Stimulated activated CD8-positive, alpha-beta memory T cell treated with anti-CD3 and anti-CD28 coated beads, Interleukin-4, amount 100 ng/mL, for 1 hour (primary cell): ENCODE measurements at regions not wholly inside any gene's neighbourhood (a gene's known extent, or its start where the extent isn't known, plus 50 kb on each side); places are given as distances from the start of the nearest gene placed in this dataset.

ENCODE experiments used
- DNase-seq, 2 donors: peaks; one replicate each; pipeline ENCODE4 v3.0.0-alpha.2; 2020; ENCODE audit warnings: low read depth in 2 of 2, low spot score in 1 of 2

DNA sequence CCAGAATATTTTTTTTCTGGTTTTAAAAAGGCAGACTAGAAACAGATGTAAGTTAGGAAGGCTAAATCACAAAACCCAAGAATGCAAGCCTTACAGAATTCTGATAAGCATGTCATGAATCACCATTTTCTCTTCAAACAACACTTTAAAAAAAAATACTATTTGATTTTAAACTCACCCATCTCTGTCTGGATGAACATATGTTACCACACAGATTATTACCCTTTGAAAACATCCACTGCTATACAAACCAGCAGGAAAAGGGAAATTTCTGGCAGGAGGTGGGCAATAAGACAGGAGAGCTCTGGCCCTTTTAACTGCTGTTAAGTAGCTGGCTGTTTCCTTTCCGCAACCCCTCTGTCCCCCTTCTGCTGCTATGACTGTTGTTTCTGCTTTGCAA is 317.7 kb upstream of the NOCT start:
- DNase-seq: no peak

DNA sequence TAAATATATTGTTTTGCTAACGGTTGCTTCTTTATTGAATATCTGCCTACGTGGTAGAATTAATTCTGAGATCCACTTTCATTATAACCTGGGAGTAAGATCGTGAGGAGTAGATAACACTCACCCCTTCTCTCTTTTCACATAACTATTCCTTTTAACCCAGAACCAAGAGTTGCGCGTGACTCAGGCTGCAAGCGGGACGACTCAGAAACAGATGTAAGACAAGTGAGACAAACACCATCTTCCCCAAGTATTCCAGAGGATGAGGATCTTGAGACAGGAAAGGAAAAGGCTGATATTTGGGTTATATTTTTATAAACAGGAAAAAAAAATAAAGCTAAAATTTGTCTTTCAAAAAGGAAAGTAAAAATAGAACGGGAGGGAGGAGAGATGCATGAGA is 318.8 kb upstream of the NOCT start:
- DNase-seq: no peak

DNA sequence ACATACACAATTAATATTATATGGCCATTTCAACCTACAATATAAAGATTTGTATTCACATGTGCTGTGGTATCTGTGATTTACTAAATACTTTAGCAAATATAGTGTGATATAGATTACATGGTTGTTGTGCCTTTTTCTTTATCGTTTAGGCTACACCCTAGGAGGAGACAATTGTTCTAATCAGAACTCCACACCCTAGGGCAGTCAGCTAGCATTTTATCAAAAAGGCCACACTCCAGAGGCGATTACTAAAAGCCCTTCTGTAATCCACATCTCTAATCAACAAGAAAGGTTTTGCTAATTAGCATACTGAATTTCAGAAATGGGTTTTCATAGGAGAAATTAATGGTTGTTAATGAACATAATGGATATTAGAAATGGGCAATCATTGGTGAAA is 319.5 kb upstream of the NOCT start:
- no peak for DNase-seq

DNA sequence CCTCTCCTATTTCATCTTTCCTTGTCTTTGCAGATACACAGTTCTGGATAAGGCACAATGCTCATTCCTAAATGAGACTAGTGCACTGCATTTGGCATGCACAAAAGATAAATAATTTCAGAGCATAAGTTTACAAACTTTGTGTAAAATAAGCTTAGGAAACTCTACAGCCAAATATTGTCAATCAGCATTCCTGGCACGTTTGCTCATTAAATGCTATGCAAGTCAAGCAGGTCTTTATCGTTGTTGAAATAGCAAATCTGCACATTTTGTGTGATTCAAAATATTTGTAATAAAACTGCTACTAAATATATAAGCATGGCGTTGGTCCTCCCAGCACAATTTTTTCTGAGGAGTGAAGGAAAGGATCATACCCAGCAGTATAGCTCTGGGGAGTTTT is 322.1 kb upstream of the NOCT start:
- no peak for DNase-seq

DNA sequence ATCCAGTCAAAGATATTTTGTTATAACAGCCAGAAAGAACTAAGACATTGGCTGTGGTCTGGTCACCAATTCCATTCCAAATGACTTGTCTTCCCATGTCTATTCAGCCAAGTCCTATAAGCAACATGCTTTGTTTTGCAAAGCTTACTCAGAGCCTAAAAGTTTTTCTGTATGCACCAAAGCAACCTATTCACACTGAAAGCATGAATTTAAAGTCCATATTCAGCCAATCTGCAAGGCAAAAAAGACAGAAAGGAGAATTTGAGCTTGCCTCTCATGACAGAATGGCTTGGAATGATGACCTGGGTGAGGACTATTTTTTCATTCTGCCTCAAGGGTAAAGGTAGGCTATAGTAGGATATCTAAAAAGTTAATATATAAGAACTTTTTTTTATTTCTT is 323.2 kb upstream of the NOCT start:
- DNase-seq: no peak

DNA sequence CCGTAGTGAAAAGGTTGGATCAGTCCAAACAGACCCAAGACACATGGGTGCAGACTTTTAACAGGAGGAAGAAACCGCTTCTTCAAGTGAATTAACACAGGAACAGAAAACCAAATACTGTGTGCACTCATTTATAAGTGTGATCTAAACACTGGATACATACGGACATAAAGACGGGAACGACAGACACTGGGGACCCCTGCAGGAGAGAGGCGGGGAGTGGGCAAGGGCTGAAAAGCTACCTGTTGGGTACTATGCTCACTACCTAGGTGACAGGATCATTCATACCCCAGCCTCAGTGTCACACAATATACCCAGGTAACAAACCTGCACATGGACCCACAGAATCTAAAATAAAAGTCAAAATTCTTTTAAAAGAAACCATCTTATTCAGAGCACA is 326.0 kb upstream of the NOCT start:
- no peak for DNase-seq

DNA sequence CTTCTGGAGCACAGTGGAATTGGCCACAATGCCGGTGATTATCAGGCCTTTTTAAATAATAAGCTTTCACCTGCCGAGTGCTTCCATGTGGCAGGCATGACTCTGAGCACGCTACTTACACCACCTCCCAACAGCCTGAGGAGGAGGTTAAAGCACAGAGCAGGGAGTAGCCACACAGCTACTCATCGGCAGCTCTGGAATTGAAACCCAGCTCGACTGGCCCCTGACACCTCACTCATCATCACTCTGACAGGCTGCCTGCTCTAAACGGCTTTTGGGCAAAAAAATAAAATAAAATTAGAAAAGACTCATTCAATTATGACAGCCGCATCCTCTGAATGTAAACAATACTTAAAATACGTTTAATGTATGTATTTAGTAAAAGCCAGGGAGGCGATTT is 326.4 kb upstream of the NOCT start:
- DNase-seq: no peak

DNA sequence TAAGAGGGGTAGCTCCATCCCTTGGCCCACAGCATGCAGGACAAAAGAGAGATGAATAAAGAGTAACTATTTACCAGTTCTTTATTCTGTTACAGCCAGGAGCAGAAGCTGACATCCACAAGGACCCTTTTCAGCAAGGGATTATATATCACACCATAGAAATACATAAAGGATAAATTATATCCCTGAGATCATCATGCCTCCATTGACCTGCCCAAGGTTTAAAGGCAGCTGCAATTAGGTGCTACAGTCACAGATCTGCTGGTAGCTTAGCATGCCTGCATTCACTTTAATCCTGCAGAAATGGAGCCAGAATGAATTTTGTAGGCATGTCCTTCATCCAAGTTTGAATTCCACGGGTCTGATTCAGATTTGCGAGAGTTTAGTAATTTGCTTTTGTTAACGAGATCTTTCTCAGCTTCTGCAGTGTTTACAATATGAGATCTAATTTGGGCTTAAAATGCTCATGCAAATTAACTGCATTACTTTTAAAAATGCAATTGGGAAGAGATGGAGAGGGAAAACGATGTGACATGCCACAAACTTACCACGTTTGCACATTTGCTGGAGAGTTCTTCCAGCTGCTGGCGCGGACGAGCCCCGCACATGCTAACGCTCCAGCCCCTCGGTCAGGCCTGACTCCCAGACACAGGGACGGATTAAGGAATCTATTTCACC is 327.0 kb upstream of the NOCT start:
- DNase-seq: no peak

DNA sequence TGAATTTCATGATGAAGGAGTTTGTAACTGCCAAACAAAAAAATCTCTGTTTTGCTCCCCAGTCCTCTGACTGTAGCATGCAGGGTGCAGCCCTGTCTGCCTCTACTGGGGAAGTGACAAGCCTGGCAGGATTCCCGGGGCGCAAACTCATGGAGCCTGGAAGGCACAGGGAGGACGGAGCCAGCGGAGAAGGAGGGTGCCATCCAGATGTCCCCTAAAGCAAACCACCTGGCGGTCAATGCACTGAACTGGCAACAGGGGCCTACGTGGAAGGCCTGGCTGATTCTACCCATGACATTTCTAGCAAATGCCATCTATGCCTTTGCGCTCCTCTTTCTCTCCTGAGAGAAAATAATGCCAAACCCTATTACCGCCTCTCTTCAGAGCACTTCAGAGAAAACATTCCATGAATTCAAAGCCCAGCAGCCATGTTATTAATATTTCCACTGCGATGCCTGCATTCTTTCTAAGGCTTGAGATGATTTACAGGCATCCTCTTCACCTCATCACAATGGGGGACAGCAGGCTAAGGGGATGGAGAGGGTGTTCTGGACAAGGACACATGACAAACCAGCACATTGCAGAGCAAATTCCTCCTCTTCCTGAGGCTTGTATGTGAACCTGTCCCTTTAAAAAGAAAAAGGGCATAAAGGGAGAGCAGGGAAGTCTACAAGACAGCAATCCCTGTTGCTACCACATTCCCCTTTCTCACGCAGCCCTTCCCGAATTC is 329.3 kb upstream of the NOCT start:
- DNase-seq: no peak

DNA sequence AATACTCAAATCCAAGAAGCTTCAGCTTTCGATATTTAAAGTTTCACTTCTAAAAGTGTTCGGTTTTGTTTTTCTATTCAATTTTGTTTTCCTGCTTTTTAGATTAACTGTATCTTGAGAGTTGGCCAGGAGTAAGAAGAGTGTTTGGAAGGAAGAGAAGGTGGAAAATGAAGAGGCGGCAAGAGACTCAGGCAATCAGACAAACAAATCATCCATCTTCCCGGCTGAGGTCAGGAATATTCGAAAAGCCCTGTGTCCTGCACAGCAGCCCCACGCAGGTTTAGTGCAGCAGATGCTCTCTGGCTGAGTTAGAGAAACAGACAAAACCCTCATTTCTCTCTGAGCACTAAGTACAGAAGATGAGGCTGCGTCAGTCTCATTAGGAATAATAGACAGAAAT is 330.3 kb upstream of the NOCT start:
- DNase-seq: no peak

DNA sequence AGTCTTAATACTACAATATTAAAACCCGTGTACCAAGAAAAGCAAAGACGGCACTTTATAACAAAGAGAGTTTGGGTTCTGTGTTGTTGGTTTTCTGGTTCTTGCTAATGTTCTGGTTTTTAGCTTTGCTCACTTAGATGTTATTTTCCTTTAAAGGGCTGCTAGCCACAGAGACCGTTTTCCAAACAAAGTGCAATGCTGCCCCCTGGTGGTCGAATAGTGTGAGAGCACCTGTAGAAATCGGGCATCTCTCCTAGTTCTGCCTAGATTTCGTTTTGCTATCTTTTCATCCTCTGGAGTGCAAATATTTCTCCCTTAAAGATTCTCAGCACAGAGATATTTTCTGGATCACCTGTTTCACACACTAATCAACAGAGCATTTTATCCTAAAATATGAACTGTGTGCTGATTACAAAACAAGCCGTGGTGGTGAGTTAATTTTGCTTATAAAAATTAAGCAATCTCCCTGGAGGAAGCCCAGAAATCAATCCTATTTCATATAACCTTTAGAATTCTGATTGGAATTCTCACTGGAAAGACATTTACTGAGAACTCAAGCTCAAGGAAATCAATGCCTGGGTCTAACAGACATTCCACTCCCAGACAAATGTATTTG is 334.5 kb upstream of the NOCT start:
- DNase-seq: peak; percentile 32 to 56

DNA sequence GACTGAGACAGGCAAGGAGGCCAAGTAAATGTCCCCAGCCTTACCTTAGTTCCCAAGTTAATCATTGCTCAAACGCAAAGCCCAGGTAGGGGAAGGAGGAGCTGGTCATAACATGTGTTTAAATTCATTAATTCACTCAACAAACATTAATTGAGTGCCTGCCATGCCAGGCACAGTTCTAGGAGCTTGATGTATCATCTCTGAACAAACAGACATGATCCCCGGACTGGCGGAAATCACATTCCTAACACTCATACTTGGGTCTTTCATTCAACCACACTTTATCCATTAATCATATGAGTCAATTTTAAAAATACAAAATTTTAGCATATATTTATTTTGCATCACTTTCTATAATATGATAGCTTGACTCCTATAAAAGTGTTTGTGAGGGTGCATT is 335.3 kb upstream of the NOCT start:
- DNase-seq: no peak

DNA sequence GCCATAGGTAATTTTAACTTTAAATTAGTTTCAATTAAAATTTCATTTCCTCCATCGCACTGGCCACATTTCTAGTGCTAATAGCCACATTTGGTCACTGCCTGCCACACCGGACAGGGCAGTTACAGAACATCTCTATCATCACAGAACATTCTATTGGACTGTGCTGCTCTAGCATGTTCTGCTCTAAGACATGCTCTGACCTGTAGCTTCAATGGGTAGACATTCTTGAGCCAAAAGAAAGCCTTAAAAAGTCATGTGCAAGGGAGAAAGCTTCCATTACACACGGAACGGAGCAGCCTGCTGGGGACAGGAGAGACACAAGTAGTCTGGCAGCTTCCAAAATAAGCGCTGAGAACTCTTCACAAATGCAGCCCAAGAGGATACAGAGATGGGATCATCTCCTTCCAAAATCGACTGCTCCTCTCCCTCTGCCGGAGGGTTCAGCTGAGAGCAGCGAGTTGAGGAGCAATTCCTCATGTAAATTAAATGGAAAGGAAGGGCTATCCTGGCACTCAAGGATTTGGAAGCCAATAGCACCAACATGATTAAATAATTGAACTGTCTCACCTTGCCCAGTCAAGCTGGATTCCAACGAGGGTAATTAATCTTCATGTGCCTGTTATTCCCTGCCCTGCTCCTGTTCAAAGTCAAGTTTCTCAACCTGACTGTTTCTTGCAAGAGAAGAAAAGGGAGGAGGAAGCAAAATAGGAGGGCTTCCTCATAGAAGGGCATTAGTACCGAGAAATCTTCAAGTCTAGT is 336.4 kb upstream of the NOCT start:
- no peak for DNase-seq

DNA sequence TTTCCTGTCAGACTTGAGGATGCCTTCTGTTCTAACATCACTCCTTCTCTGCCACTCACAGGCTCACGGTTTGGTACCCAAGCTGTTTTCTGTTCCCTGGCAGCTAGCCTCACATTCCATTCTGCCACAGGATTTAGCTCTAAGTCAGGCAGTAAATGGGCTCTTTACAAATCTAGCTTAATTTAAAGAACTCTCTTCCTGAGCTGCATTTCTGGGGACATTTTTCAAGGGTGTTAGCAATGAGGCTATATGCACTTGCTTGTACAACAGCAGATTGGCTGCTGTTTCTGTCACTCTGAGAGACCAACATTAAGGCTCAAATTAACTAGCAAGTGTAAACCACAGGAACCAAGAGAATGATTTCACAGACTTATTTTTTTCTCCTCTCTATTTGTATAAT is 337.8 kb upstream of the NOCT start:
- DNase-seq: no peak

DNA sequence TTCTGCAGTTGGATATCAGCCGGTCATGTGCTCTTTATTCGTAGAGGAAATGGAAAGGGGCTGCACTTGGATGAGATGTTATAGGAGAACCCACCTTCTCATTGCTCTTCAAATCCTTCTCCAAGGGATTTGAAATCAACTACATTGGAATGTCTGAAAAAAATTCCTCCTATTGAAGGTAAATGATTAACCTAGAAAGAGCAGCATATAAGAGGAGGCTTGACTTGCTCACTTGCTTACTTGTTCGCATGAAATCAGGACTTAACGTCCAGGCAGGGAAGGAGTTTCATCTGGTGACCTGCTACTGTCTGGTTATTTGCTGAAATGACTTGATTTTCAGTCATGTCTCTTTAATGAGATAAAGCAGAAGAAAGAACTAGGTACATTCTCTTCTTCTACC is 338.4 kb upstream of the NOCT start:
- DNase-seq: no peak

DNA sequence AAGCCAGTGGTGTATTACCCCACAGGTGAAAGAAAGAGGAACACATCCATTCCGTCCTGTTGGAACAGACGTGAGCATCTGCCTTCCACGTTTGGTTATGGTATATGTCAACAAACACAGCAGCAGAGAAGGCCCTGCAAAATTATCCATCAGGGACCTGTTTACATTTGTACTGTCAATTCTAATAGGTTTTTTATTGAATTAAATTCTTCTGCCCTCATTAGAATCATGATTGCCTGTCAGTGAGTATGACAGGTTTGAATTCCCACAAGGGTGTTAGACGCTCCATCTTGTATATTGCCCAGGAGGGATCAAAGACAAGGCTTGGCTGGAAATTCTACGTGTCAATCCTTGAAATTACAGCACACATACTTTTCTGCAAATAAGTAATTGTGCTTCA is 339.9 kb upstream of the NOCT start:
- DNase-seq: no peak

DNA sequence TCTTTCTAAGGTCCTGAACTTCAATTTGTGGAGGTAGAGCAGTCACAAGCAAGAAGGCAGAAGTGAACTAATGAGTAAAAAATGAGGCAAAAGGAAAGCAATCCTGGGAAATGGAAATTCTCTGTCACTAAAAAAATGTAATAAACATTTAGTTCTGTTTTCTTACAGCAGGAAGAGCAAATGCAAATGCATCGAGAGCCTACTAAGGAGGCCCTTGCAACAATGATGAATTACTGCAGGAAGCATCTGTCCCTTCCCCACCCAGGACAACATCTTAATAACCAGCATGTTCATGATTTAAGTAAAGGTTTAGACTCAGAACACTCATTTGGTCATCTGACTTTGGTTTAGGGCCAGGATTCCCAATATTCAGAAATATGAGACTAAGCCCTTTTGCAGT is 341.4 kb upstream of the NOCT start:
- DNase-seq: no peak

DNA sequence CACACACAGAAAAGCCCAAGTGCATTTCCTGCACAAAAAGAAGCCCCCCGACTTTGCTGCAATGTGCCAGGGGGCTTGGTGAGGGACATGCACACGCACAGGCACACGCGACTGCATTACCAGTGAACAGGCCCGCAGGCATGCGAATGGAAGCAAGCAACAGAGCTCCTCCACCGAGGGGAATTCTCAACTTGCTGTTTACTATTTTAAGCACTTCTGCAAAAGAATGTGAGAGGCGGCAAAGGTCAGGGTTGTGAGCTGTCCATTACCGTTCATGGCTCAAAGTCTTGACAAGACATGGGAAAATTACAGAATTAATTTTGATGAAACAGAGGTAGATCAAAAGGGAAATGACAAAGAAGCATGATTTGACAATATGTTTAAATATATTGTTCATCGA is 342.5 kb upstream of the NOCT start:
- DNase-seq: no peak

DNA sequence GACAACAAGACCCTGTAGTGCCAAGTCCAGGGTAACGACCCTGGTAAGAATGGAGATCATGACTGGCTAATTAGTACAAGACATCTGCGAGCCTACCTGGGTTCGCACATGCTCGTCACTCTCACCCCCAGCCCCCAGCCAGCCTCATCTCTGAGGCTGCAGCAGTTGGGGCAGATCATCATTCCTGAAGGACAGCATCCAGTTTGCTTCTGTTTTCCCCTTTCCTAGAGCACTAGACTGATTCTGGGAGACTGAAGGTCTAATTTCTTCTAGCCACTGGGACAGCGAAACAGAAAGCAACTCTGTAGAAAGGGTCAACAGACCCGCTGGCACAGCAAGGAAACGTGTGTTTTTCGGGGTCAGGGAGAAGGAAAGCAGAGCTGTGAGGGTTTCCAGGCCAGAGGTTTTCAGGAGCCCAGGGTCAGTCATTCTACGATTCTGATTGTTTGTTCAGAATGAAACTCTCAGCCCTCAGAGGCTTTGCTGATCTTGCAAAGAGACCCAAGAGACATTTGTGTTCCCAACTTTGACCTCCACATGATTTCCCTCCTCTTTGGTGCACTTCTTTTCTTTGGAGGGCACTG is 343.1 kb upstream of the NOCT start:
- no peak for DNase-seq

DNA sequence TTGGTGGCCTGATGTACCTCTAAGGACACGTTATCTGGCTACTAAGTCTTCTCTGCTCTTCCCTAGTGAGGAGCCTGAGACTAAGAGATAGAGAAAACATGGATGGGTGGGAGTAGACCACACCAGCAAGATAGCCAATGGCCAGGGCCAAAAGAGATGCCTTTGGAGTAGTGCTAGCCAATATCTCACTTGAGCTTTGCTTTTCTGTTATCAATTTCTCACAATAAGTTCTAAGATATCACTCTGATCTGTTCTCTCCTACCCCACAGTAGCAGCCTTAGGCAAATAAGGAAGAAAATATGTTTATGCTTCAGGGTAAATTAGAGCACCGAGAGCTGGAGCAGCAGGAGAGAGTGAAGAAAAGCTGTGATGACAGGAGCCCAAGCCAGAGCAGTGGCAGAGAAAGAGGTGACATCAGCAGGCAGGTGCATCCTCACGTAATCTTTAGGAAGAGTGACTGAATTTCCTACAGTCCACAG is 343.9 kb upstream of the NOCT start:
- no peak for DNase-seq

DNA sequence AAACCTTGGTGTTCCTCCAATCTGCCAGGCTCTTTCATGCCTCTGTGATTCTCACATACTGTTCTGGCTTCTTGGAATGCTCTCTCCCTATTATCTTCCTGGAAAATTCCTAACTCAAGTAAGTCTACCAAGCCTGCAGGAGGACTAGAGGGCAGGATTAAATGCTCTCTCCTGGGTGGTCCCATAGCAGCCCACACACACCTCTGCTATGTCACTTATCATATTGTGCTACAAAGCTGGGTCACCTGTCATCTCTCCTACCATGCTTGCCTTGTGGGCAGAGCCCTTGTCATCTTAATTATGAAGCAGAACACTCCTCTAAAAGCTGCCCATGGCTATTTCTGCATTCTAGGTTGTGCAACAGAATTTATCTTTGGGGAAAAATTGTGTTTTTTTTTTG is 344.5 kb upstream of the NOCT start:
- DNase-seq: no peak

DNA sequence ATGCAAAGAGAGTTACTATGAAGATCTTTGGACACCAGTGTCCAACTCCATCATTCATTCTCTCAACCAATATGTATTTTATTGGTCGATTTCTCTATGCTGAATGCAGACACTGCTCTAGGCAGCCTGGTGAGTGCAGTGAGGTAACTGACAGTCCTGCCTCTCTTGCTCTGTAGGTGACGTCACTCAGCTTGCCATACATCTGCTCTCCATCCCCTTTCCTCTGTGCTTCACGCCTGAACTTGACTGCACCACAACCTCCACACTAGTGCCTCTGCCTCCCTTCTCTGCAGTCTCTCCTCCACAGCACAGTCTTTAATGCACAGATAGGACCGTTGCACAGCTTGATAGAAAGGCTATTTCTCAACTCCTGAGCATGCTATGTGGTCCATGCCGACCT is 344.9 kb upstream of the NOCT start:
- no peak for DNase-seq
